GM23248 (cell line): ENCODE measurements at regions not wholly inside any gene's neighbourhood (a gene's known extent, or its start where the extent isn't known, plus 50 kb on each side); places are given as distances from the start of the nearest gene placed in this dataset.

ENCODE experiments used
- EZH2 ChIP-seq: fragments of 200-600 bp; sonication (generic); IDR thresholded peaks from 2 replicates; pipeline ENCODE4 v1.6.1; 2018; ENCODE audit warnings: antibody characterized with exemption, mild to moderate bottlenecking; ENCODE audit not compliant: insufficient read depth, poor library complexity, severe bottlenecking
- EZH2phosphoT487 ChIP-seq: fragments of 200-600 bp; sonication (generic); IDR thresholded peaks from 2 replicates; pipeline ENCODE4 v1.6.1; 2018; ENCODE audit warnings: antibody characterized with exemption, moderate library complexity, mild to moderate bottlenecking, low read depth; ENCODE audit not compliant: insufficient read depth

DNA sequence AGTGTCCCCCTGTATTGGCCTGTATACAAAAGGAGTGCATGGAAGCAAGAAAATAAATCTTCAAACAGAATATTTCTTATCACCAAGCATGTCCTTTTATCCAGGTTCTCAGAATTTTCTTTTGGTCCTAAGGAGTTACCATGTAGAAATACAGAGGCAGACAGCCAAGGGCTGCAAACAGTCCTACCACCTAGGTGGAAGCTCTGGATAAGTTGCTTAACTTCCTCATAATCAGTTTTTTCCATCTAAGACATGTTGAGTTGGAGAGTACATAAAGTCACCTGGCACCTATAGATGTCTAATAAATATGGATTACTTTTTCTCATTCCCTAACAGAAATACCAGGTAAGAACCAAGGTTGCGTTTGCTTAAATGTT is 57.0 kb upstream of the BLID start:
- TF ChIP-seq EZH2phosphoT487, result no peak
- no peak for TF ChIP-seq EZH2
